Embryonic facial prominence (tissue), 1 donor: ENCODE measurements at regions not wholly inside any gene's neighbourhood (a gene's known extent, or its start where the extent isn't known, plus 50 kb on each side); places are given as distances from the start of the nearest gene placed in this dataset.
"Not testable (repeated sequence)": the region's sequence is repeated elsewhere in the genome, so short reads cannot be mapped to it uniquely, and the experiment has no call there.

Experiments used
- DNase-seq: peaks from one replicate; pipeline ENCODE4 v3.0.0-alpha.2; 2016; ENCODE audit errors: extremely low spot score

DNA sequence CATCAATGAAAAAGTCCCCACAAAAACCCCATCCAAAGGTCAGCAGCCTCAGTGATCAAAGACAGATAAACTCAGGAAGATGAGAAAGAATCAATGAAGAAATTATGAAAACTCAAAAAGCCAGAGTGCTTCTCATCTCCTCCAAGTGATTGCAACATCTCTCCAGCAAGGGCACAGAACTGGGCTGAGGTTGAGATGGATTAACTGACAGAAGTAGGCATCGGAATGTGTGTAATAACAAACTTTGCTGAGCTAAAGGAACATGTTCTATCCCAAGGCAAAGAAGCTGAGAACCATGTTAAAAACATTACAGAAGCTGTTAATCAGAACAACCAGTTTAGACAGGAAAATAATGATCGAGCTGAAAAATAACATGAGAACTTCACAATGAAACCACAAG, 442.8 kb upstream of the SYT4 start:
- no peak for DNase-seq

DNA sequence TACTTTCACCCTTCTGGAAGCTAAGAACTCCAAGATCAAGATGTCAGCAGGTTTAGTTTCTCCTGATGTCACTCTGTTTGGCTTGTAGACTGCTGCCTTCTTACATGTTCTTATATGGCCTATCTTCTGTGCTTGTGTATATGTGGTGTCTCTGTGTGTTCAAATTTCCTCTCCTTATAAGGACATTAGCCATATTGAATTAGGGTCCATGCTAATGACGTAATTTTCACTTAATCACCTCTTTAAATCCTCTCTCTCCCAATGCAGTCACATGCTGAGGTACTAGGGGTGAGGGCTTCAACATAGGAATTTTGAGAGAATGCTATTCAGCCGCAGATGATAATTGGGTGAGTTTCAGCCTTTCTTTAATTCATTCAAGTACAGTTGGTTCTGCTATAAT, 458.3 kb upstream of the SYT4 start:
- DNase-seq = no peak

DNA sequence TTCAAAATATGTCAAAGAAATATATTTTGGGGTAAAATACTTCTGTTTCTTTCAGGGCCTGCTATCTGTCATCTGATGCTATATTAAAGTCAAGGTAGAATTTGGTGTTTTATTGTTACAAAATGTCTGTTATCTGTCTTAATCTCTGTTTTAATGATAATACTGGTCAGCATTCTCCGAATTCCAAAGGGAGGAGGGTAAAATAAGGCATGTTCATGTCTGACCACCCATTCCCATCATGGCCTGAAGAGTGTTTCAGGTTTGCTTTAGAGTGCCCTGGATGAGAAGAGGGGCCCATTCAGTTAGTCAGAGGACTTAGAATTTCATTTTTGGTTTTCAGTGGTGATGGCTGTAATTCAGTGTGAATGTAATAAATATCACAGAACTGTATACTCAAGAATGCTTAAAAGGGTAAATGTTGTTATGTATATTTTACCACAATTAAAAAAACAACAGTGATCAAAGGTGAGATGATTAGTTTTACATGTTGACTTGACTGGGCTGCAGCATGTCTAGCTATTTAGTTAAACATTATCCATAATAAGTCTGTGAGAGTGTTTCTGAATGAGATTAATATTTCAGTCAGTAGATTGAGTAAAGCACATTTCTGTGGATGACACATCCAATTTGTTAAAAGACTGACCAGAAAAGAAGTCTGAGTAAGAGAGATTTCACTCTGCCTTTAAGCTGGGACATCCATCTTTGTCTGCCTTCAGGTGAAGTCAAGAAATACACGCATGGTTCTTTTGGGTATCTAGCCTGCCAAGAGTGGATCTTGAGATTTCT, 467.9 kb upstream of the SYT4 start:
- no peak for DNase-seq

DNA sequence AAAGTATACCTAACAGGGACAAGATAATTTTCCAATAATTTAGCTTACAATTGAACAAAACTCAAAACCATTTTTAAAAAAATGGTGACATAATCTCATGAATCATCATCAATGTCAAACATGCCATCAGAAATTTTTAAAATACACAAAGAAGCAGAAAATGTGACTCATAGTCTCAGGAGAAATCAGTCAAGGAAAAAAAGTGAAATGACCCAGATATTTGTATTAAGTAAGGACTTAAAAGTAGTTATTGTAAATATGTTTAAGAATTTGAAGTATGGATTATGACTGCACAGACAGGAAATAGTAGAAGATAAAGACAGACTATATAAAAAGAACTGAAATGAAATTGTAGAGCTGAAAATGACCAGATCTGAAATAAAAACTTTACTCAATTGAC, 473.9 kb upstream of the SYT4 start:
- DNase-seq = no peak

DNA sequence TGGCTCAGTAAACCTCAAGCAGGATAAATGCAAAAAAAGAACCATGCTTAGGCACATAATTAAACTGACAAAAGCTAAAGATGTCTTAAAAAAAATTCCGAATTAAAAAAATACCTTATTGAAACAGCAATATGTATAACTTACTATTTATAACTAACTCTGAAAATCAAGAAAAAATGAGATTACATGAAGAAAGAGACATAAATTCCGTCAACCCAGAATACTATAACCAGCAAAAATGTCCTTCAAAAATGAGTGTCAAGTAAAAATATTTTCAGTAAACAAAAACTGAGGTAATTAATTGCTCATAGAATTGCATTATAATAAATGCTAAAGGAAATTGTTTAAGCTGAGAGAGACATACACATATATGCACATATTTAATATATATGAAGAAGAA, 474.5 kb upstream of the SYT4 start:
- DNase-seq = no peak

DNA sequence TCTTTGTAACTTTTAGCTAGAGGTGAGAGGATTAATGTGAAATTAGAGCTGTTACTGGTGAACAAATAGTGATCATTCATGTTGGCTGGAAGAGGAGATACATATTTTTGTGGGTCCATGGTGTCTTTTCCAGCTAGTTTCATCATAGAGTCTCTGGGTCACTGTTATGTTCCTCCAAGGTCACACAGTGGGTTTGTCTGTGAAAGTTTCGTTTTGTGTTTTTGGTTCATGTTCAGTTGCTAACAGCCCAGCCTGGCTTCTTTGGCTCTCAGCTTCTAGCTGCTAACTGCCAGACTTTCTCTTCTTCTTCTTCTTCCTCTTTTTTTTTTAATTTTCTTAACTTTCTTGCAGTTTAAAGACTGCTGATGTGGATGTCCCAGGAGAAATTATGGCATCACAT, 480.0 kb upstream of the SYT4 start:
- DNase-seq = no peak

DNA sequence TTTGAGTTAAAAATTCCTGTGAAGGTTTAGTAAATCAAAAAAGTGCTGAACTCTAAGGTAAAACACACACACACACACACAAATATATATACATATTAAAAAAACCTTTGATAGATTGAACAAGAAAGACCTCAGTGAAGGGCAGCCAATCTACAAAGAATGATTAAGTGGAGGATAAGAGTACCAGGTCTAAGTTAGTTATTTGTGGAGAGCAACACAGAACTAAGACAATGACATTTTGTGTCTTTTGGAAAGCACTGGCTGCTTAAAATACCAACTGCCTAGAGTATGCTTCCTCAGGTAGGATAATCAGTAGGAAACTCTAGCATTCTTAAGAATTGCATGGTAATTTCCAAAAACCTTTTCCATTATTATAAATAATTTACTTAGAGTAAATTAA, 481.4 kb upstream of the SYT4 start:
- DNase-seq = no peak

DNA sequence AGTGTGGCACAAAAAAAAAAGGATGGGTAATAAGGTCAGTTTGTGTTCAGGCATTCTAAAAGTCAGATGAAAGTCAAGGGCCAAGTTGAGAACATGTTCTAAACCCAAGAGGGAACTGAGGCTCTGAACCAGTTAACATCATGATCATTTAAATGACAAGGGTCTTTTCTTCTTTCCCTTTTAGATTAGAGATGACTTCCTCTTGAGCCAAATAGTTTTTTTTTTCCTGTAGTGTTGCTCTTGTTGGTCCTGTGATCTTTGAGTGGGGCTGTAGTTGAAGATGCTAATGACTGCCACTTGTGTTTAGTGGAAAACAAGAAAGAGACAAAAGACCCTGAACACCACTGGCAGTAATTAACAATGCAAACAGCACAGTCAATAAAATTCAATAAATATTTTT, 482.7 kb upstream of the SYT4 start:
- no peak for DNase-seq

DNA sequence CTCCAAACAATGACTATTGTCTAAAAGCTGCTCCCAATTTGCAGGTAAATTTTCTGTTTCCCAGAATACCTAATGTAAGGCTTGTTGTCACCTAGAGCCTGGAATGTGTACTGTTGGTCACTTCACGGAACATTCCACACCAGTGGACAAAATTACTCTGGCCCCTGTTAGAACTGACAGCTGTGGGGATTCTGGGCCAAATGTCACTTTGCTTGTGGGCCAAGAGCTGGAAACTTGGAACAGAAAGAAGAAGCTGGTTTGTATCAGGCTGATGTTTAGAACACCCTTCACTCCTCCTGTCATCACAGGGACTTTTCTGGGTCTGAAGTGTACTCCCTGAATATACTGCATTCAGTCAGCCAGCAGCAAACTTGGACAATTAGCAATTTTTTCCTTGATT, 495.6 kb upstream of the SYT4 start:
- no peak for DNase-seq

DNA sequence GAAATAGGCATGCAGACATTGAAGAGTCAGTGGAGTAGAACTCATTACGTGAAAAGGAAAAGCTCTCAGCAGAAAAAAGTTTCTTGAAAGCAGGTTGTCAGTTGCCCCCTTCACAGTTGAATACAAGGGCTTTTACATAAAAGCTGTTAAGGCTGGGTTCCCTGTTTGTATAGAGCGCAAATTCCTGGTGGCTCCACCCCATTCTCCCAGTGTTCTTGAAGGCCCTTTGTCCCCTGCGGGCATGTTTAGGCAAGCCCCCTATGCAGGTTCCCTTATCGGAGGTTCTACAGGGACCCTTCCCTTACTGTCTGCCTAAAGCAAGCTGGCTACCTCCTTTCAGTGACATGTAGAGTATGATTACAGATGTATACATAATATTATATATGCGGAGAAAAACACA, 497.2 kb upstream of the SYT4 start:
- no peak for DNase-seq

DNA sequence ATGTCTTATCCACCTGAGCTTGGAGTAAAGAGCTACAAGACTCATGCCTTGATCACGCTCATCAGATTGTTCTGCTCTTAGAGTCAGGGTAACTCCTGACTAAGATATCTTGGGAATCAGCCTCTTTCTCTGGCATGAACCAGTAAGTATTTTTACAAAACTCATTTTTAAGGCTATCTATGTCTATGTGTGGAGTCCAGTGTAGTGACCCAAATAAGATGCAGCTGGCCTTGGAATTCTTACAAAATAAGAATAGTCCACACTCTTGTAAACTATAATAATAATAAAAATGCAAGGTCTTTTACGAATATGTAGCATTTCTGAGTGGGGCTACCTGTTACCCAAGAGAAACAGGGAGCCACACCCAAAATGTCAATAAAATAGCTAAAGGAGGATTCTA, 498.3 kb upstream of the SYT4 start:
- no peak for DNase-seq

DNA sequence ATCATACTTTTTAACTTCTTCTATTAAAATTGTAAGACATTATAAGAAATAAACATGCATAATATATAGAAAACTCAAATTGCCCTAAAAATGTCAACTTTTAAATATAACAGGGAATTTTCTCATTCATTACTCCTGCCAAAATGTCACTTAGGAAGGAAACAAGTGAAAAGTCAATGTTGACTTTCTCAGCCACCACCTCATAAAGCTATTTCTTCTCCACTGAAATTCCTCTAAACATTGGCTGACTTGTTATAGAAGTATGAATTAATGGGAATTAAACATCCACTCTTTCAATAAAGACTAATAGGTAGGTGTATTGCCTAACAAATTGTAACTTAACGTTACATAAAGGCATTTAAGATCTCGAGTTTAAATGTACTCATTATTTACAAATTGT, 499.7 kb upstream of the SYT4 start:
- no peak for DNase-seq

DNA sequence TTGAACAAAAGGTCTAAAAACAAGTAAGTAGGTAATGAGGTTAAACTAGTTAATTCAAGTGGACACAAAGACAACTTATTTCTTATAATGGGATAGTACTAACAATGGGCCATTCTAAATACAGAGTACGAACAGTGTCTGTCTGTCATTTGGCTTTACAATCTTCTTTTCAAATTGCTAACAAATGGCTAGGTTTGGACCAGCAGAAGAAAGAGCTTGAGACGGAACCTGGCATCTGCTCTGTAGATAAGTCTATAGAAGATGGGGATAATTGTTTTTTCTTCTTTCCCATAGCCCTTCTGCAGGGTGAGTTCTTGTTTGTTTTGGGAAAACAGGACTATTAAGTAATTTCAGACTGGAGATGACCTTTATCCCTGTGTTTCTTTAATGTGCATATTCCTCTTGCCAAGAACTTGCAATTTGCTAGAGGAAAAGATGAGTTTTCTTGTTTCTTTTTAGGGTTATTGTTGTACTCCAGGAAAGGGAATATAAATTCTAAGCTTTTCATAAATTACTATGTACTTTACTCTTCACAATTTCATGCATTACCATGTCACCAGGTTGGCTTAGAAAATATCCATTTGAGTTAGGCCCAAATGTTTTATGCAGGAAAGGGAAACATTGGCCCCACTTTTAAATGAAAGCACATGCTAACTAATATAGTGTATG, 500.5 kb upstream of the SYT4 start:
- DNase-seq = no peak

DNA sequence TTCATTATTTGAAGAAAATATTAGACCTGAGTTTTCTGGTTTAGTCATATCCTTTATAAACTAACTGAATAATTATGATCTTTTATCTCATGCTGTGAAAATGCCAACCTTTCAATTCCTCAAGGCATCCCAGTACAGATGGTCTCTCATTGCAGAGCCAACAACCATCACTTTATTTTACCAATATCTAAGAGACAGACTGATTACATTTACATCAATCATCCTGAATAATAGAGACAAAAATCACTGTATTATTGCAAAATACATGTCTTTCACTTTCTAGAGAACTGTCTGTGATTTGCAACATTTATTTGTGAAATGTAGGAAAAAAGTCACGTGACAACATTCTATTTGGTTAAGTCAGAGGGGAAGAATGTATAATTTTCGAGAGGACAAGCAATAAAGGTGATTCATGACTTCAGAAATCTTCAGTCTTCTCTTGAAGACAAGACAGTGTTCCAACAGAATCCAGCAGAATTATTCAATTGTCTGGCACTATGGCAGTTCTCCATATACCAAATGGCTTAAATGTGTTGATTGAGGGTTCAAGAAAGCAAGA, 503.6 kb upstream of the SYT4 start:
- DNase-seq = no peak

DNA sequence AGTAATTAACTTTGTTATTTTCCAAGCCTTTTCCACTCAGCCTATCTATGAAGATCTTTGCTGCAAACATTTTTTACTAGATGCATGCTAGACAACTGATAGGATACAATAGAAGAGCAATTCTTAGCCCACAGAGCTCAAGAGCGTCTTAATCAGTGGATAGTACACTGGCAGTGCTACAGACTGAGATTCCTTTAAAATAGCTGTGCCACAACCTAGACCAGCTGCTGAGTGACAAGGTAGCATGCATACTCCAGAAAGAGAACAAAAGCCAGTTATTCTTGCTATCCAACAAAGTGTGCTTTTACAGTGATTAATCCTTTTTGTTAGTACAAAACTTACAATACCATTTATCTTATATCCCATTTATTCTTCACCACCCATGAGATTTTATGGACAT, 507.9 kb upstream of the SYT4 start:
- no peak for DNase-seq

DNA sequence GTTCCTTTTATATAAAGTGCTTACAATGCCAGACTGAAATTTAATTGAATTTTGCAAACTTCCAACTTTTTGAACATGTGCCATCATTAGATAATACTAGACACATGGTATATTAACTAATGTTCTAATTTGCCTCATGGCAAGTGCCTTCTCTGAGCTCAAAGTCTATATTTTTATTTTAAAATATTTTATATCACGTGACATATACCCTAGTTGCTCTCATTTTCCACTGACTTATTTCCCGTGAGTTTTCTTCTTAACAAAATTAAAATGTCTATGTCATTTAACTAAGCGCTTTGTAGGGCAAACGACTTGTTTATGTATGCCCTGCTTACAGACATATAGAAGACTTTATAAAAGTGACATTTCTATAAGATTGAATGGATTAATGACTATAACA, 509.6 kb upstream of the SYT4 start:
- no peak for DNase-seq

DNA sequence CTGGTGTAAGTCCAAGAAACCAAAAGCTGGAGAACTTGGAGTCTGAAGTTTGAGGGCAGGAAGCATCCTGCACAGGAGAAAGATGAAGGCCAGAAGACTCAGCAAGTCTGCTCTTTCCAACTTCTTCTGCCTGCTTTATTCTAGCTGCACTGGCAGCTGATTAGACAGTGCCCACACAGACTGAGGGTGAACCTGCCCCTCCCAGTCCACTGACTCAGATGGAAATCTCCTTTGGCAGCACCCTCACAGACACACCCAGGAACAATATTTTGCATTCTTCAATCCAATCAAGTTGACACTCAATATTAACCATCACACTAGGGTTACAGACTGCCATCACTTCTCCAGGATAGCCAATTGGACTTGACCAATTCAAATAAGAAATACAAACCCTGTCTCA, 510.4 kb upstream of the SYT4 start:
- DNase-seq = not testable (repeated sequence)

DNA sequence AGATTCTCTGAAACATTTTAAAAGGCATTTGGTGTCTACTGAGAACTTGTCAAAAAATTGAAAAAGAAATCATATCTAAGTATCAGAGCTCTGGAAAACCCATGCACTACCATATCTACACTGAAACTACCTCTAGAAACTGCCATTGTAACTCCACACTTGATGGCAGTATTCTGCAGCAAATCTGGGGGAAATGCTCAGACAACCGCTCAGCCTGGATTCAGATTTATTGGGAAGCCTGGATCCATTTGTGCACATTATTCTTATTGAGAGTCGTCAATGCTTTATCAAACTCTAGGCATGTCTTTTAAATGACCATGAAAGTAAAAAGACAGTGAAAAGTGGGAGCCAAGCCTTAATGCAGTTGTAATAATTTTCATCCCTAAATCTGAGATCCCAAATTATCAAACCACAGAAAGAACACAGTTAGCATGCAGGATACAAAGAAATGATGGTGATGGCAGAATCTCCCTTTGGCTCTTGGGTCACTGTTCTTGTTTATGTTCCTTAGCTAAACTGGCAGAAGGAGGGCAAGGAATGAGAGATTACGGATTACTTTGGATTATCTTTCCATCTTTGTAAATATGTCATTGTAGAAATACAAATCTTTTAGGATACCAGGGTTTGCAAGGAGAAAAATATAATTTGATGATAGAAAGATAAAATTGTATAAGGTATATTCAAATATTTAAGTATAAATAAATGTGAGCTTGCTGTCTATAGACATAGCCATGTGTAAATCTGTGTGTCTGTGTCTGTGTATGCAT, 512.1 kb upstream of the SYT4 start:
- peak; percentile 31 for DNase-seq

DNA sequence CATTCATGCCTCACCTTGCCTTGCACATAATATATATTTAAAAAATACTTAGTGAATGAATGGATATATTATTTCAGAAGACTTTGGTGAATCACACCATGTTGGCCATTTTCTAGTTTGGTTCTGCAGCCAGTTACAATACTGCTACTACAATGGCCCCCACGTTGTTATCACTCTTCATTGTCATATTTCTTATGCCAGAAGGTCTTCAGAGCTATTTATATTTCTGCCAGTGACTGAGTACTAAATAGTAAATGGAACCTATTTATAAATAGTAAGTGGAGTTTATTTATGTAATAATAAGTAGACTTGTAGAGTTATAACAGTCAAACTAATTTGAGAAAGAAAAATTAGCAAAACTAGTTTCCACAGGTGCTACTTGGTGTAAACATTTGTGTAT, 516.6 kb upstream of the SYT4 start:
- no peak for DNase-seq

DNA sequence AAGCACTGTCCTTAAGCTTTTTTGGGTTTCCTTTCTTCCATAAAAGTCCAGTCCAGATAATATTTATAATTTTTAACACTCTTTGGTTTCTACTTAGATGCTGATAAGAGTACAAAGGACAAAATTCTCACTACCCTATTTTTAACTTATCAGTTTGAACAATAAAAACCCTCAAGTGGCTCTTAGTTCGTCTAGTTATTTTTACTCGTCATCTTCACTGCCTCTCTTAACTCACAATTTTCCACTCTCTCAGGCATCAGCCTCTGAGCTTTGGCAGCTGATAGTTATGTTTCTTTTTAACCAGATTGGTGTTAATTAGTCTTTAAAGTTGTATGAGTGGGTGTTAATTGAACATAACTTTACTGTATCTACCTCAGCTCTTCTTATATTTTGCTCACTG, 517.1 kb upstream of the SYT4 start:
- DNase-seq = no peak

DNA sequence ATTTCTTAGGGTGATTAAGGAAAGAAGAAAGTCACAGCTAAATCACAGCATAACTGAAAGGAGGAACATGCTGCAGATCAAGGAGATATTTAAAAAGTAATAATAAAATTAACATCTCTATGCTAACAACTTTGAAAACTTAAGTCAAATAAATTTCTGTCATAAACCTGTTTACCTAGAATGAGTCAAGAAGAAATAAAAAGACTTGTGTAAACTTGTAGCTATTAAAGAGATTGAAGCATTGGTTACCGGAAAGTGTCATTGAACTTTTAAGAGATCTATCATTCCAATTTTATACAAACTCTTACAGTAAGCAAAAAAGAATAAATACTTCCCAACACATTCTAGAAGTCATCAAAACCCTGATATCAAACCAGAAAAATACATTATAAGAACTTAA, 520.1 kb upstream of the SYT4 start:
- no peak for DNase-seq

DNA sequence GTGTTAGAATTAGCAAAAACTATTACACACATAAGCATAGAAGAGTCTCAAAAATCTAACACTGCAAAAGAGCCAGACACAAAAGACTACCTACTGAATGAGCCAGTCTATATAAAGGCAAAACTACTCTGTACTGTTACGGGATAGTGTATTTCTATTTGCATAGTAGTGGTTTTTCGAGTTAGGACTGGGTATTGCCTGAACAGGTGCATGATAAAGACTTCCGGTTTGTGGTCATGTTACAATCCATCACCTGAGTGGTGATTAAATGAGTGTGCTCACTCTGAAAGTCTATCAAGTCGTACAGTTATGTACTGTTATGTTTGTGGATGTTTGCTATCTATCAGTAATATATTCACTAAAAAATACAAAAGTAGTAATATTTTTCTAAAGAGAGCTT, 523.3 kb upstream of the SYT4 start:
- no peak for DNase-seq
